HPDE6-E6E7 (cell line): ENCODE measurements at regions not wholly inside any gene's neighbourhood (a gene's known extent, or its start where the extent isn't known, plus 50 kb on each side); places are given as distances from the start of the nearest gene placed in this dataset.

Experiments
- DNase-seq: peaks from one replicate; pipeline ENCODE4 v3.0.0; 2011; ENCODE audit warnings: missing footprints; ENCODE audit errors: extremely low spot score

DNA sequence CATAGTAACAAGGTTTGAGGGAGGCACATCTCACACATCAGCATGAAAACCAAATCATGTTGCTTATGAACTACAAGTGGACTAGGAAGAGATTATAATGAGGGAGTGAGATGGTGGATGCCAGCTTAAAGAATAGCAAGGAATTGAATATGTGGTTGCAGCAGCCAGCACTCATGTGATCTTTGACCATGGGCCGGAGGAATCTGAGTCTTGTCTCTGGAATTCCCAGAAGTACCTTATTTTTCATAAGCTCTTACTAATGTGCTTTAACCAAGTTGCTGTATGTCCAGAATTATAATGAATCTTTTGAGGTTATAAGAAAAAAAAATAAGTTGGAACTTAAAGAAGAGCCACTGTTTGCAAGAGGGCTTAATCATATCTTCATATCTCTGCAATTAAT is 97.0 kb downstream of the DISP1 start:
- DNase-seq, result no peak

DNA sequence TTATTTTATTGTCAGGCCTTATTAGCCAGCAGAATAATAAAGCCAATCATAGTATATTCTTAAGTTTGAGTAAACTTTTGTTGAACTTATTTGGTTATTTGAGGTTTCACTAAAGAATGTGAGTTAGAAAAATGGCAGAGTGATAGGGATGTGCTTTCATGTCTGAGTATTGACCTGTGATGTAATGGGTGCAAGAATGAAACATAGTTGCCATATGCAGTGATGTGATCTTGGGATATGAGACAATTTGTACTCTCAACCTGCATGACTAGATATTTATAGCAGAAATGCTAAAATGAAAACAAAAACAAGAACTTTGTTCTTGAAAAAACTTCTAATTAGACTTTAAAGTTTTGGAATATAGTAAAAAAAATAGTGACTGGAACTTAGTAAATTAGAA is 97.9 kb downstream of the DISP1 start:
- DNase-seq, result no peak

DNA sequence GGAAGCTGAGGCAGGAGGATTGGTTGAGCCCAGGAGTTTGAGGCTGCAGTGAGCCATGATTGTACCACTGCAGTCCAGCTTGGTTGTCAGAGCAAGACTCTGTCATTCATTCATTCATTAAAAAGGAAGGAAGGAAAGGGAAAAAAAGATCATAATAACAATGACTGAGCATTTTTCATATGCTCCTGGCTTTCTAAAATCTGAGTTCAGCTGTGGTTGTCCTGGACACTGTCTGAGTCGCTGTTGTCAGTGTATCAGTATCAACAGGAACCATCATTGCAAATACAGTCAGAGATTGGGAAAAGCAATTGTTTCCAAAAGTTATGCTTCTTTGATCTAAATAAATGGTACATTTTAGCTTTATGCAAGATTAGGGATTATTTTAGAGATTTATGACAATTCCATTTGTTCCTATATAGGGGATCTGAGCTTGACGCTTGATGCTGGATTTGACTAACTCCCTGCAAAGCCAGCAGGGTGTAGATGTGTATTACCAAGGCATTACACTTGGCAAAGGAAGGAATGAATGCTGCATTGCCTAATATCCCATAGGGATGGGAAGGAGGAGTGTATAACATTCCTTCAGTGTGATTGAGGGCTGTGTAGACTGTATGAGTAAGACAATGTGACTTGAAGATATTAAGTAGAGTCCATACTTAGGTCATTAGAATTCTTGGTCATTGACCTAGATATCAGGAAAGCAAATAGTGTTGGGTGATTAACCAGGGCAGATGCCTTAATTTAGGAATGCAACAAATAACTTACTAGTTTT is 100.2 kb downstream of the DISP1 start:
- DNase-seq, result peak; percentile 3

DNA sequence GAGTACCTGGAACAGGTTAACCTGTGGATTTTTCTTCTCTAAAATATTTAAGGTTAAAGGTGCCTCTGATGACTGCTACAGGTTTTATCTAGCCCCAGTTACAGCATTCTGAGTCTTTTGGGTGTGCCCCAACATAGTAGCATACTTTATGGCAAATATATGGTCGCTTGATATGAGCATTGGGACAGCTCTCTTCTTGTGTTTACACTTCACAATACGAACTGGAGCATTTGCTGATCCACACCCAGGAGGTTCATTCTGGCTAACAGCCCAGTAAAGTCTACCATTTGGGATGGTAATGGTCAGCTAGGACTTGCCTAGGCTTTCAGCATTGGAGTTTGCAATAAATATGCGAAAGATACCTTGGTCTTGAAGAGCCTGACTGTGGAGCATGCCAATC is 101.3 kb downstream of the DISP1 start:
- DNase-seq, result no peak

DNA sequence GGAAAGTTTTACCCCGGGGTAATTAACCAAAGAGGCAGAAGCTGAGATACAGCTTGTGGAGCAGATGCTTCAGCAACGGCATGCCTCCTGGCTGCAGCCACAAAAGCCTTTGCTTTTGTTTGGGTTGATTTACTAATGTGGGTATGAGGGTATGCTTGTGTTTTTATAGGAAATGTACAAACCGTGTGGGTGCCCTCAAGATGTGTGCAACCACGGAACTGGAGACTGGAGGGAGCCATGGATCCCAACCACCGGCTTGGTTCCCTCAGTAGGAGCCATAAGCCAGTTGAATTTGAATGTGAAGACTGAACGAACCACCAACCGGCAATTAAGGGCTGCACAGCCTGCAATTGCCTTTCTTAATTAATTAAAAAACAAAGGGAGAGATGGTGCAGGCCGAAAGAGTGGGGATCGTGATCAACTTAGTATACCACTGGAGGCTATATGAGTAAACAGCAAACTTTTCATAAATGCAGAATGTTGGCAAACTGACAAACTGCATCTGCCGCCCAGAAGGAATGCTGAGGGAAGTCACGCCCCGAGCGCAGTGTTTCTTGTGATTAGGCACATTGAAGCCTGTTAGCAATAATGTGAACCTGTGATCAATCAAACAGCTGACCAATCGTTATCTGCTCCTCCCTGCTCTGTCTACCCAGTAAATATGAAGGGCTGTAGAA is 104.1 kb downstream of the DISP1 start:
- DNase-seq, result no peak

DNA sequence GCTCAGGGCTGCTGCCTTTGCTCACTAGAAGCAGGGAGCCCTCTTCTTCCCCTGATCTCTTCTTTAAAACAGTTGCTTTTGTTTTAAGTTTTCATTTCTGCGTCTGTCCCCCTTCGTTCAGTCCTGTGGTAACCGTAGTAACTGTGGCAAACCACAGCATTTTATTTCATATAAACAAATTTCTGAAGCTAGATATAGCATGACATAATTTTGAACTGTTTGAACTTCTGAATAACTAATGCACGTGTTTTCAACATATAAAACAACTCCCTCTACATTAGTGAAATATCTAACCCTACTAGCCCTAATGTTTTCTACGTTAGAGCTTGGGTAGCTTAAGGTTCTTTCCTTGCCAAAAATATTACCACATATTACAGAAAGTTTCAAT is 104.6 kb downstream of the DISP1 start:
- no peak for DNase-seq

DNA sequence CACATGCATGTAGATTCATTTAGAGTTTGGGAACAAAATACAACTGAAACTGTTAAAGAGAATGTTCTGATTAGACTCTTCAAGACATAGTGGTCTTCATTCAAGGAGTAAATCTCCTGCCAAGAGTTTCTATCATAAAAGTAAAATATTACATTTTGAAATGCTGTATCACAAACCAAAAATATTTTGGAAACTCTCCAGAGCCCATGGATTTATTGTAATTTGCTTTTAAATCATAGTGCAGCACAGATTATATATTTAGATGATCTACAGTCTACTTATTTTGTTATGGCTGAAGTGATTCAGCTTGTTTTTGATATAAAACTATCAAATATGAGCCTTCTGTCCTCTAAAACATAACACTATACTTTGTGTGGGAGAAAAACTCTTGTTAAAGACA is 105.3 kb downstream of the DISP1 start:
- no peak for DNase-seq

DNA sequence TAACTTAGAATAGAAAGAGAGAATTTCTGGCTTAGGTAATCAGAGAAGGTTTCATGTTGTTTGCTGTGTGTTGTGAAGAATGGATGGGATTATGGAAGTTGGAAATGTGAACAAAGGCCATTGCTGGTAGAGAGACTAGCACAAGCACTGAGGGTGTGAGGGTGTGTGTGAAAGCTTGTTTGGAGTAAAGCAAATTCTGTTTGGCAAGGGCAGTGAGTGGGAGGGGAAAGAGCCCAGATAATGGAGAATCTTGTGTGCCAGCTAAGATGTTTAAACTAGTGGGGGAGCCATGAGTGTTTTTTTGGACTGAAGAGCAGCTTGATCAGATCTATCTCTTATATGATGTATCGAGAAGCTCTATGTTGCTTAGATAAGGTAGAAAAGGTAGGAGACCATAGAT is 107.1 kb downstream of the DISP1 start:
- DNase-seq, result no peak

DNA sequence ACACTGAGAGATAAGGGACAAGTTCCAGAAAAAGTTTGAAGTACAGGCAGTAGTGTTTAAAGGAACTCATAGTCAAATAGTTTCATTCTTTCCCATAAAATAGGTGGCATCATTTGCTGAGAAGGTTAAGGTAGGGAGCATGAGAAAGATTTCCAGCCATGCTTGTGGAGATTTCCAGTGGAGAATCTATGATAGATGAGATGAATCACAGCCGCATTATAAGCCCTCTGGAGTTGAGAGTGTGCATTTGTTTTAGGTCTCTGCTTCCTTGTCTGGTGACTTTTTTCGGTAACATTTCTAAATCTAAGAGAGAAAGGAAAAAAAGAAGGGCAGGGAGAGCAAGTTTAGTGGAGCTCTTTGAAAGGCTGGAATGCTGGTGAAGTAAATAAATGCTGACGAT is 108.7 kb downstream of the DISP1 start:
- DNase-seq, result no peak

DNA sequence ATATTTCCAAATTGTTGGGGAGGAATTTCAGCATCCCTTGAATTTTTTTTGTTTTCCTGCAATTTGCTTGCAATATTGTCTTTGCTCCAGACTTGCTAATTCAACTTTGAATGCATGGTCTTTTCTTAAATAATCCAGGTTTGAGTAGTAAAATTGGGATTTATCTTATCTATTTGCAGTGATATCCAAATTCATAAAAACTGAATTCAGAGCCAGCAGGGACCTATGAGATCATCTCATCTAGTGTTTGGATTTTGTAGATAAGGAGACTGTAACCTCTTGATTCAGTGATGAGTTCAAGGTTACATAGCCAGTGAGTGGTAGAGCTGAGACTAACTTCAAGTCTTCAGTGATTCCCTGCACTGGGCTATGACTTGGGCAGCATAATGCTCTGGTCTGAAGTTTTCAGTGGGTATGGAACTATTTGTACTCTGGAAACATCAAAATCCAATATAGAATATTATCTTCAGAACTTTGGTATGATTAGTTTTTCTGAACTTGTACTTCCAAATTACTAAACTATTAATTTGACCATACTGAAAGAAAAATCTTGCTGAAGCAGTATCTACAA is 109.4 kb downstream of the DISP1 start:
- DNase-seq, result no peak

DNA sequence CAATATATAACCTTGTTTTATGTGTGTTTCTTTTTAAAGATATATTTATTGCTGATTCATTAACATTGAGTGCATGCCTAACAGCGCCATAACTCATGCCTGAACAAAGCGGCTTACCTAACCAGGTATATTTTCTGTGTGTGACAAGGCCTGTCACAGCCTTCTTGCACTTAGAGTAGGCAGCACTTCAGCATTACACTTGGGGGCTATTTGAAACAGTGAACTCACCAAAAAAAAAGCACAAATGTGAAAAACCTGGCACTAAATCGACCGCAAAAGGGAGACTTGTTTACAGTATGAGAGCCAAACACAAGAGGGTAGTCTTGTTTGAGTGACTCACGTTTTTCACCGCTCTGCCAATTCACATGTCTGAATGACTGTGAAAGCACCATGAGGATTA is 111.7 kb downstream of the DISP1 start:
- no peak for DNase-seq

DNA sequence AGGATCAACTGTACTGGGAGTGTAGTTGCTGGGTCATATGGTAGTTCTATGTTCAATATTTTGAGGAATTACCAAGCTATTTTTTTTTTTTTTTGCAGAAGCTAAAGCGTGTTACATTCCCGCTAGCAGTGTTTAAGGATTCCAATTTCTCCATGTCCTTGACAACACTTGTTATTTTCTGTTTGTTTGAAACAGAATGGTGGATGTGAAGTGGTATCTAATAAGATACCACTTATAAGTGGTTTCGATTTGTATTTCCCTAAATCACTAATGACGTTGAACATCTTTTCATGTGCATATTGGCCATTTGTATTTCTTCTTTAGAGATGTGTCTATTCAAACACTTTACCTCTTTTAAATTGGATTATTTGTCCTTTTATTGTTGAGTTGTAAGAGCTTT is 112.2 kb downstream of the DISP1 start:
- no peak for DNase-seq

DNA sequence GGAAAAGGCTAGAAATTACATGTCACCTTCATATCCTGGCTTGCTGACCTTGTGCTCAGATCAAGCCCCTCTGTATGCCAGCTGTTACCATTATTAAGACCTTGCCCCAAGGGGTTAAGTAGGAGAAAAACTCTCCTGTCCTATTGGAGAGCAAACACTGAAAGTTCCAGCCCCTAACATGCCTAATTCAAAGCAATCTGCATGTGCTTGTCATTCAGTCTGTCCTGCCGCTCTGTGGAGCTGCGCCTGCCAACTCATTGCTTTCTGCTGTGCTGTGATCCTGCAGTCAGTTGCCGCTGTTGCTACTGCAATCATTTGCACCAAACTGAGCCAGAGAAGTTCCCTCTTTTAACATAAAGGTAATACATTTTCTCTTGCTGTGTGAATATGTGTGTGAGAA is 113.4 kb downstream of the DISP1 start:
- no peak for DNase-seq

DNA sequence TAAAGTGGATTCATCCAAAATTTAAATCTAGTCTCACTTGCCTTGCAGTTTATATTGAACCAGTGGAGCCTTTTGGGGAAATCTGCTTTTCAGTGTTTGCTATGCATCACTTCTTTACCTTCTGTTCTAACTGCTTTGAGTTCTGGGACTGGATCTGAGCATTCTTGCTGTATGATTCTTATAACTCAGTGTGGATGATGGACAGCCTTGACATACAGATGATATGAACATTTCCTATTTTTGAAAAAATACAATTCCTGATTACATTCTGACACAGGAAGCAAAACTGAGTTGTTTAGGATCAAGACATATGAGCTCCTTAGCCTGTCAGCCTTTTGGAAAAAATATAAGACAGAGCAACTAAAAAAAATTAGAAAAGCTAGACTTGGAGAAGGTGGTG is 115.2 kb downstream of the DISP1 start:
- no peak for DNase-seq

DNA sequence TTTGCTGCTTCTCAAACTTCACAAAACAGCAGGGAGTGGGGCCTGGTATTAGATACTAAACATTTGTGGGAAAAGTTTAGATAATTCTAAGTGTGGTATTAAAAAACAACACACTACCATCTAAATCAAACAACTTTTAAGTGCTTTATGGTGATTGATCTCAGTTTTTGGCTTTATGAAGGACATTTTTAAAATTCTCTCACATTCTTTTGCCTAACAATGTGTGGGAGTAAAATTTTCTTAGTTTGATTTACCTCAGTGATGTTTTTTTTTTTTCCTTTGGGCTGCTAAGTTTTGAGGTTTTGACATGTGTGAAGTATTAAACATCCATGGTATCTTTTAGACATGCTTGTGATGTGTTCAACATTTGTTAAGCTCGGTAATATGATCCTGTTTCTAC is 116.2 kb downstream of the DISP1 start:
- no peak for DNase-seq

DNA sequence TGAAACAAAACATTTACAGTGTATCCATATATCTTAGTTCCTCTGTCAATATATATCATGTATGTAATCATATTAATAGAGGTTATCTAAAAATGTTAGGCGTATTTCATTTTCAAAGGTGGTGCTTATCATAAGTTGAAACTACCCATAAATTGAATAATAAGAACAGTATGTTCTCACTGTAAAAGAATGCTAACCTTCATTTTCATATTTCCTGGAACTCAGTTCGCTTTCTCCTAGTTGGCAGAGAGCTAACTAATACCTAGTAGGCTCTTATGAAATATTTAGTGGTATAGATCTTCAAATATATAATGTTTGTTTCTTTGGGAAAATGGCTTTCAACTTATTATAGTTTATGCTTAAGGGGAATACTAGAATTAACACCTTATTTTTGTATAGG is 118.4 kb downstream of the DISP1 start:
- DNase-seq, result no peak

DNA sequence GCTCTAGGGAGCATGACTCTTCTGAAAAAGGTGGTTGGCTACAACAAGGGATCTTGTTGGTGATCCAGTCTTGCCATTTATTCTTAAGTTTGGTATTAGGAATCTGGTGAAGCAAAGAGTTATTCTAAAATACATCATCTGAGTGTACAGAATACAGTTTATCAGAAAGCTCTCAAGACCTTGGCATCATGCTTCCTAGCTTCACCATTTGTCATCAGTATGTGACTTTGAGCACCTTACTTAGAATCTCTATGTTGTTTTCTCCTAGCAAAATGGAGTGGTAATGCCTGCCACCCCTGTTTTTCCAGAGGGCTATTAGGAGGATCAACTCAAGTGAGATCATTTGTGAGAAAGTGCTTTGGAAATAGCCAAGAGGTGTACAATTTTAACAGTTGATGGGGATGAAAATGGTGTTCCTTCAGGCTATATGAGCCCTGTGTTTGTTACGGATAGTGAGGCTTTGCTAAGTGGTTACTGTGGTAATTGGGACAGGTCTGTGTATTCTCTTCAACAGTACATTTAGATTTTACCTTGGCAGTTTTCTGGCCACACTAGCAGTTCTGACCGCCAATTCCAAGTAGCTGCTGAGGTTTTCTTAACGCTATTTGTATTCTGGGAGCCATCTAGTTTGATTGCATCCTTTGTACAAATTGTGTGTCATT is 120.5 kb downstream of the DISP1 start:
- DNase-seq, result no peak

DNA sequence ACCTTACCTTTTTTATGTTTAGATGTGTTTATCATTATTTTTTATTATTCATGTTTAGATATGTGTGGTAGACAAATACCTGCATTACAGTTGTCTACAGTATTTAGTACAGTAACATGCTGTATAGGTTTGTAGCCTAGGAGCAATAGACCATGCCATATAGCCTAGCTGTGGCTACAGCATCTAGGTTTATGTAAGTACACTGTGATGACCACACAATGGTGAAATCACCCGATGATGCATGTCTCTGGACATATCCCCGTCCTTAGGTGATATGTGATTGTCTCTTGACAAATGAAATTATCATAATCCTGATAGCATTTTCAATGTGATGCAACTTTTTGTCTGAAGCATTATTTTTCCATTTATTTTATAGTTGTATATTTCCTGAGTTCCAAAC is 121.2 kb downstream of the DISP1 start:
- DNase-seq, result no peak

DNA sequence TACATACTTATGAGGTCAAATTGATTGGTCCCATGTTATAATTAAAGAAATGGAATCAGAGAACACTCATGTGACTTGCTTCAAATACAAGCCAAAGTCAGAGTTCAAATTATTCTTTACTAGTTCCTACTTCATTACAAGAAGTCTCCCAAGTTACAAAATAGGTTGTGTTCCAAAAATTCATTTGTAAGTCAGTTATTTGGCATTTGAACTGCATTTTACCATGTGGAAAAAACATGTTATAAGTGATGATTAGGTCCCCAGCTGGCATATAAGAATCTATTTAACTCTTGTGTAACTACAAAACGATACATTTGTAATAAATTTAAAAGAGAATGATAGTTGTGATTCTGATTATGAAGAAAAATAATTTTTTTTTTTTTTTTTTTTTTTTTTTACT is 124.1 kb downstream of the DISP1 start:
- no peak for DNase-seq

DNA sequence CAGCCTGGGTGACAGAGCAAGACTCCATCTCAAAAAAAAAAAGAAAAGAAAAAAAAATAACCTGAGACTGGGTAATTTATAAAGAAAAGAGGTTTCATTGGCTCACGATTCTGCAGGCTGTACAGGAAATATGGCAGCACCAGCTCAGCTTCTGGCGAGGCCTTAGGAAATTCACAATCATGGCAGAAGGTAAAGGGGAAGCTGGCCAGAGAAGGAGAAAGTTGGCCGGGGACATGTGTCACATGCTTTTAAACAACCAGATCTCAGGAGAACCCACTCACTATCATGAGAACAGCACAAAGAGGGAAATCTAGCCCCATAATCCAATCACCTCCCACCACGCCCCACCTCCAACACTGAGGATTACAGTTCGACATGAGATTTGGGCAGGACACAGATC is 125.3 kb downstream of the DISP1 start:
- DNase-seq, result no peak

DNA sequence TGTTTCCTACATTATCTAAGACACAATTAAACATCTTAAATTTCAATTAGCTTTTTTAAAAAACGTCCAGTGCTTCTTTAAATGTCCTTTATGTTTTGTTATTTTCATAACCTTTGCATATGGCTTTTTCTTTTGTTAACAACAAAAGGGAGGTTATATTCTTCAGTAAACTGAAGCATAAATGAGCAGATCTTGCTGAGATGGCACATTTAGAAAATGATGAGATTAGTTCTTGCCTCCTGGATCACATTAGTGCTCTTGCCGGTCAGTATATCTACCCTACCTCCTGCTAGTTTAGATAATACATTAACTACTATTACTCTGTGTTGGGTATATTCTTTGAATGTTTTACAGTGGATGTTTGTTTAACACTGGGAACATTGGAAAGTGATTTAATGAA is 126.1 kb downstream of the DISP1 start:
- no peak for DNase-seq

DNA sequence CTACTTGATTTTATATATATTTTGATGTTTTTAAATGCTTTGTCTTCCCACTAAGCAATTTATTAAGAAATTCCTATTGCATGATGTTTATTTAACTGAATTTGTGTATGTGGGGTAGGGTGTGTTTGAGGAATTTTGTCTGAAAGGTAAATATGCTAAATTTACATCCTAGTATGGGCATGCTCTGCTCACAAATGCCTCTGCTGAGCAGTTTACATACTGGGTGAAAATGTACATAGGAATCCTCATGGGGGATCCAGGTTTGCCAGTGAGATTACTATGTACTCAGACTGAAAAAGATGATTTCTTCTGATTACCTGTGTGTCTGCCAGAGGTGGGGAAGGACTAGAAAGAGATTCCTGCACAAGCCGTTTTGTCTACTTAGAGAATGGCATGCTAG is 126.6 kb downstream of the DISP1 start:
- DNase-seq, result no peak

DNA sequence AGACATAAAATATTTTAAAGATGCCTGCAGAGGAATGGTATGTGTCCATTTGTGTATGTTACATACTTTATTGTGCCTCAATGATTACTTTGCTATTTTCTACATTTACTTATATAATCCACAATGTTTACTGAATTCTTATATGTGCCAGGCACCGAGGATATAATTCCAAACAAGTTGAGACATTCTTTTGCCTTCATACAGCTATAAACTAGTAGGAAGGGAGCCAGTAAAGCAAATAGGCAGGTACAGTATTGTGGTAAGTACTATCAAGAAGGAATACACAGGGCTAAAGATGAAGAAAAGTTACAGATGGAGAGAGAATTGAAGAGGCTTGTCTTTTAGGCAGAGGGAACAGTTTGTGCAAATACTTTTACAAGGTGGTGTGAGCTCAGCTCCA is 131.6 kb downstream of the DISP1 start:
- DNase-seq, result no peak
